MCF 10A (cell line): ENCODE measurements at regions not wholly inside any gene's neighbourhood (a gene's known extent, or its start where the extent isn't known, plus 50 kb on each side); places are given as distances from the start of the nearest gene placed in this dataset.
"Not testable (repeated sequence)": the region's sequence is repeated elsewhere in the genome, so short reads cannot be mapped to it uniquely, and the experiment has no call there.

Experiments
- BruUV-seq: library from RNA; stranded (reverse); fragments of 400-500 nt; replicated peaks from 2 replicates; lab custom pipeline; 2021; lab: Mats Ljungman, UMichigan
- CTCF ChIA-PET: fragments of 300-600 bp; sonication (Branson Sonifier 250); formaldehyde crosslinking; extraction: SDS; loops from one replicate; lab custom pipeline; 2021; ENCODE audit warnings: antibody characterized with exemption, inconsistent platforms; lab: Yijun Ruan, JAX
- POLR2A ChIA-PET: fragments of 300-600, 350-650 bp; sonication (Branson Sonifier 250); formaldehyde crosslinking; extraction: SDS; loops from one replicate; lab custom pipeline; 2020; ENCODE audit warnings: antibody characterized with exemption, inconsistent platforms; lab: Yijun Ruan, JAX
- DNase-seq: peaks from one replicate; pipeline ENCODE4 v3.0.0-alpha.2; 2018; ENCODE audit not compliant: unreplicated experiment
- H3K27ac Mint-ChIP-seq: one replicate; pipeline ENCODE4 v1.8.0; 2022; ENCODE audit warnings: mild to moderate bottlenecking, low read depth, mixed read lengths; ENCODE audit not compliant: unreplicated experiment
- H3K27me3 Mint-ChIP-seq: one replicate; pipeline ENCODE4 v1.8.0; 2022; ENCODE audit warnings: mixed read lengths; ENCODE audit not compliant: insufficient read depth, unreplicated experiment
- H3K36me3 Mint-ChIP-seq: one replicate; pipeline ENCODE4 v1.8.0; 2022; ENCODE audit warnings: mild to moderate bottlenecking, moderate library complexity, mixed read lengths; ENCODE audit not compliant: insufficient read depth, unreplicated experiment
- H3K4me1 Mint-ChIP-seq: one replicate; pipeline ENCODE4 v1.8.0; 2022; ENCODE audit warnings: mixed read lengths; ENCODE audit not compliant: insufficient read depth, unreplicated experiment
- H3K4me3 Mint-ChIP-seq: one replicate; pipeline ENCODE4 v1.8.0; 2022; ENCODE audit warnings: mild to moderate bottlenecking, moderate library complexity, mixed read lengths; ENCODE audit not compliant: unreplicated experiment
- H3K9me3 Mint-ChIP-seq: one replicate; pipeline ENCODE4 v1.8.0; 2022; ENCODE audit warnings: mixed read lengths; ENCODE audit not compliant: unreplicated experiment
- intact Hi-C: fragments of 100-400 bp; cut with micrococcal nuclease; formaldehyde crosslinking; loops from 2 replicates; pipeline ENCODE4 v1.14.1; 2022
- TF ChIP-seq, protein P1 (sequence below): fragments of 200-600 bp; IDR thresholded peaks from one replicate; pipeline ENCODE4 v1.8.0; 2022; ENCODE audit warnings: antibody characterized with exemption, mild to moderate bottlenecking; ENCODE audit not compliant: unreplicated experiment

GRCh38 chr9:115340314-115340713 lies 222.4 kb upstream of the TNC start:
- TF ChIP-seq, protein P1, sequence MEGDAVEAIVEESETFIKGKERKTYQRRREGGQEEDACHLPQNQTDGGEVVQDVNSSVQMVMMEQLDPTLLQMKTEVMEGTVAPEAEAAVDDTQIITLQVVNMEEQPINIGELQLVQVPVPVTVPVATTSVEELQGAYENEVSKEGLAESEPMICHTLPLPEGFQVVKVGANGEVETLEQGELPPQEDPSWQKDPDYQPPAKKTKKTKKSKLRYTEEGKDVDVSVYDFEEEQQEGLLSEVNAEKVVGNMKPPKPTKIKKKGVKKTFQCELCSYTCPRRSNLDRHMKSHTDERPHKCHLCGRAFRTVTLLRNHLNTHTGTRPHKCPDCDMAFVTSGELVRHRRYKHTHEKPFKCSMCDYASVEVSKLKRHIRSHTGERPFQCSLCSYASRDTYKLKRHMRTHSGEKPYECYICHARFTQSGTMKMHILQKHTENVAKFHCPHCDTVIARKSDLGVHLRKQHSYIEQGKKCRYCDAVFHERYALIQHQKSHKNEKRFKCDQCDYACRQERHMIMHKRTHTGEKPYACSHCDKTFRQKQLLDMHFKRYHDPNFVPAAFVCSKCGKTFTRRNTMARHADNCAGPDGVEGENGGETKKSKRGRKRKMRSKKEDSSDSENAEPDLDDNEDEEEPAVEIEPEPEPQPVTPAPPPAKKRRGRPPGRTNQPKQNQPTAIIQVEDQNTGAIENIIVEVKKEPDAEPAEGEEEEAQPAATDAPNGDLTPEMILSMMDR, result no peak
- no TSS peak for BruUV-seq
- DNase-seq, result no peak
- no peaks in the 10 kb centered on the region for H3K36me3 Mint-ChIP-seq
- peaks cover 22% of the 10 kb centered on the region for H3K27me3 Mint-ChIP-seq
- H3K27ac Mint-ChIP-seq, result no peak overlapping the region
- H3K4me3 Mint-ChIP-seq, result no peak overlapping the region
- H3K9me3 Mint-ChIP-seq, result no peaks in the 10 kb centered on the region
- CTCF ChIA-PET, result no interaction called here
- no peaks in the 10 kb centered on the region for H3K4me1 Mint-ChIP-seq
- POLR2A ChIA-PET, result no interaction called here
- intact Hi-C loops, result no loop called here

DNA sequence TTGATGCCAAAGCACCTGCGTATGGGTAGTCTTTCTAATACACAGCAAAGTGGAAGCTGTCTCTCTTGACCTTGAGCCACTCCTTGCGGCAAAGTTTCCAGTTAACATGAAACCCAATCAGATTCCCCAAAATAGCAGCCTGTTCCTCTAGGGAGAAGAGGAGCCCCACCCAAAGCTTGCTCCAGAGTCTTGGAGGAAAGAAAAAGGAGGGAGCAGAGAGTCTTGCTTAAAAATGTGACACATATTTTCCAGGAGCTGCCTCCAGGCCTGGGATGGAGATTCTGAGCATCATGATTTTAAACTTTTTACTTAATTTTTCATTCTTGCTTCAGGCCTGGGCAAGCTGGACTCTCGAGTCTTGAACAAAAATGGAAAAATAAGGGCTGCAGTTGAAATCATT lies 223.5 kb upstream of the TNC start:
- ChIA-PET CTCF (no interaction called here), POLR2A (no interaction called here)
- Mint-ChIP-seq H3K9me3 (no peaks in the 10 kb centered on the region), H3K4me3 (no peak overlapping the region), H3K27ac (no peak overlapping the region), H3K36me3 (no peaks in the 10 kb centered on the region), H3K4me1 (no peaks in the 10 kb centered on the region), H3K27me3 (peaks cover 22% of the 10 kb centered on the region)
- intact Hi-C loops, result no loop called here
- BruUV-seq, result no TSS peak
- TF ChIP-seq, protein P1, result no peak
- DNase-seq, result no peak

DNA sequence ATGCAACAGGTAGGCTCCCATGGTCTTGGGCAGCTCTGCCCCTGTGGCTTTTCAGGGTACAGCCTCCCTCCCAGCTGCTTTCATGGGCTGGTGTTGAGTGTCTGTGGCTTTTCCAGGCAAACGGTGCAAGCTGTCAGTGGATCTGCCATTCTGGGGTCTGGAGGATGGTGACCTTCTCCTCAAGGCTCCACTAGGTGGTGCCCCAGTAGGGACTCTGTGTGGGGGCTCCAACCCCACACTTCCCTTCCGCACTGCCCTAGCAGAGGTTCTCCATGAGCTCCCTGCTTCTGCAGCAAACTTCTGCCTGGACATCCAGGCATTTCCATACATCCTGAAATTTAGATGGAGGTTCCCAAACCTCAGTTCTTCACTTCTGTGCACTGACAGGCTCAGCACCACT lies 229.8 kb upstream of the TNC start:
- H3K27ac Mint-ChIP-seq, intact Hi-C loops, H3K4me3 Mint-ChIP-seq, CTCF ChIA-PET, DNase-seq, H3K27me3 Mint-ChIP-seq, H3K9me3 Mint-ChIP-seq, POLR2A ChIA-PET, H3K36me3 Mint-ChIP-seq, BruUV-seq, H3K4me1 Mint-ChIP-seq: not testable (repeated sequence)

DNA sequence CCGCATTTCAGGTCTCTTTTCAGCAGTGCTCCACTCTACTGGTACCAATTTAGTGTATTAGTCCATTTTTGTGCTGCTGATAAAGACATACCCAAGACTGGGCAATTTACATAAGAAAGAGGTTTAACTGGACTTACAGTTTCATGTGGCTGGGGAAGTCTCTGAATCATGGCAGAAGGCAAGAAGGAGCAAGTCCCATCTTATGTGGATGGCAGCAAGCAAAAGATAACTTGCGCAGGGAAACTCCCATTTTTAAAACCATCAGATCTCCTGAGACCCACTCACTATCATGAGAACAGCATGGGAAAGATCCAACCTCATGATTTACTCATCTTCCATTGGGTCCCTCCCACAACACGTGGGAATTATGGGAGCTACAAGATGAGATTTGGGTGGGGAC lies 231.0 kb upstream of the TNC start:
- BruUV-seq, H3K27ac Mint-ChIP-seq, H3K27me3 Mint-ChIP-seq, CTCF ChIA-PET, H3K36me3 Mint-ChIP-seq, H3K4me3 Mint-ChIP-seq, H3K9me3 Mint-ChIP-seq, DNase-seq, POLR2A ChIA-PET, intact Hi-C loops, H3K4me1 Mint-ChIP-seq: not testable (repeated sequence)

DNA sequence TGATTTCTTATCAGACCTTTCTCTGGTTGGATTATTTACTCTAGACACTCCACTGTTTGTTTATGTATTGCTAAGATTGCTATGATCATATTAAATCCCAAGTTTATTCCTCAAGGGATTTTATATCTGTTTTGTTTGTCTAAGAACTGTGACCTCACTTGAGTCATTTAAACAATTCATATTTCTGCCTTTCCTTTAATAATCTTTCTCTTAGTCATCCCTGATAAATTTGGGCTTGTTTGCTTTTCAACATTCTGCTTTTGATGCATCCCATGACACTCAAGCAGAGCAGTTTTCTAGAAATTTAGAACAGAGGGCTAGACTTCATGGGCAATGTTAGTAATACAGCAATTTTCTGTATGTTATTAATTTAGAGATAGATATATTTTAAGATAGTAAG lies 231.6 kb upstream of the TNC start:
- Mint-ChIP-seq H3K4me3 (no peak overlapping the region), H3K27me3 (no peaks in the 10 kb centered on the region), H3K9me3 (no peaks in the 10 kb centered on the region), H3K27ac (no peak overlapping the region), H3K4me1 (no peaks in the 10 kb centered on the region), H3K36me3 (peaks cover 10% of the 10 kb centered on the region)
- ChIA-PET CTCF (interaction anchor here (0.5 to 0.8 kb wide), 2 partner anchors 13 to 216 kb away, joined by 3 read pairs; no protein-coding TSS in a partner anchor), POLR2A (no interaction called here)
- intact Hi-C loops, result no loop called here
- no TSS peak for BruUV-seq
- no peak for DNase-seq
- TF ChIP-seq, protein P1, result no peak
